GM23338 (cell line): ENCODE measurements at regions not wholly inside any gene's neighbourhood (a gene's known extent, or its start where the extent isn't known, plus 50 kb on each side); places are given as distances from the start of the nearest gene placed in this dataset.

Source experiments
- ATAC-seq: fragments of 200-7000 bp; cut with Tn5 transposase; 3 replicates; pipeline ENCODE4 v1.9.1; 2020
- DNase-seq: peaks from one replicate; pipeline ENCODE4 v3.0.0-alpha.2; 2015; ENCODE audit warnings: low spot score
- H2AFZ ChIP-seq: fragments of 200-600 bp; sonication (generic); 2 replicates; pipeline ENCODE4 v1.8.0; 2016; ENCODE audit warnings: antibody characterized with exemption, mild to moderate bottlenecking, moderate library complexity
- H3F3A ChIP-seq: fragments of 200-600 bp; sonication (generic); replicated peaks from 2 replicates; pipeline ENCODE4 v1.8.0; 2017; ENCODE audit warnings: antibody characterized with exemption, mixed run types, low read depth
- H3K27ac ChIP-seq: fragments of 200-600 bp; sonication (generic); 2 replicates; pipeline ENCODE4 v1.6.1; 2016; ENCODE audit warnings: low read depth
- H3K27me3 ChIP-seq: fragments of 200-600 bp; sonication (generic); 2 replicates; pipeline ENCODE4 v1.8.0; 2016; ENCODE audit warnings: mild to moderate bottlenecking, mixed run types, moderate library complexity; ENCODE audit not compliant: insufficient read depth
- H3K36me3 ChIP-seq: fragments of 200-600 bp; sonication (generic); 2 replicates; pipeline ENCODE4 v1.8.0; 2016; ENCODE audit warnings: mild to moderate bottlenecking; ENCODE audit not compliant: insufficient read depth
- H3K4me1 ChIP-seq: fragments of 200-600 bp; sonication (generic); 2 replicates; pipeline ENCODE4 v1.8.0; 2016; ENCODE audit warnings: mild to moderate bottlenecking, moderate library complexity; ENCODE audit not compliant: insufficient read depth
- H3K4me2 ChIP-seq: fragments of 200-600 bp; sonication (generic); 2 replicates; pipeline ENCODE4 v1.7.1; 2017; ENCODE audit warnings: mixed run types
- H3K4me3 ChIP-seq: fragments of 200-600 bp; sonication (generic); 2 replicates; pipeline ENCODE4 v1.6.1; 2016; ENCODE audit warnings: mixed run types
- H3K79me2 ChIP-seq: fragments of 200-600 bp; sonication (generic); replicated peaks from 2 replicates; pipeline ENCODE4 v1.8.0; 2017; ENCODE audit warnings: mild to moderate bottlenecking; ENCODE audit not compliant: insufficient read depth
- H3K9me2 ChIP-seq: fragments of 200-600 bp; sonication (generic); 2 replicates; pipeline ENCODE4 v1.8.0; 2017; ENCODE audit not compliant: insufficient read depth
- H4K20me1 ChIP-seq: fragments of 200-600 bp; sonication (generic); replicated peaks from 2 replicates; pipeline ENCODE4 v1.8.0; 2017; ENCODE audit warnings: mild to moderate bottlenecking; ENCODE audit not compliant: insufficient read depth
- H3K27ac Mint-ChIP-seq: 2 replicates; pipeline ENCODE4 v1.8.0; 2020; ENCODE audit warnings: inconsistent platforms, mild to moderate bottlenecking, moderate library complexity, mixed read lengths
- H3K27me3 Mint-ChIP-seq: 3 replicates; pipeline ENCODE4 v1.8.0; 2022; ENCODE audit warnings: low read depth, mild to moderate bottlenecking, moderate library complexity, mixed read lengths, inconsistent platforms; ENCODE audit not compliant: insufficient read depth, poor library complexity
- H3K36me3 Mint-ChIP-seq: 3 replicates; pipeline ENCODE4 v1.8.0; 2021; ENCODE audit warnings: low read depth, mild to moderate bottlenecking, inconsistent platforms, moderate library complexity, mixed read lengths
- H3K4me1 Mint-ChIP-seq: 3 replicates; pipeline ENCODE4 v1.8.0; 2020; ENCODE audit warnings: mild to moderate bottlenecking, inconsistent platforms, mixed read lengths
- H3K4me3 Mint-ChIP-seq: 3 replicates; pipeline ENCODE4 v1.8.0; 2021; ENCODE audit warnings: moderate library complexity, mild to moderate bottlenecking, inconsistent platforms, mixed read lengths
- H3K9me3 Mint-ChIP-seq: 3 replicates; pipeline ENCODE4 v1.8.0; 2020; ENCODE audit warnings: moderate library complexity, mild to moderate bottlenecking, inconsistent platforms, mixed read lengths
- CREB1 ChIP-seq: fragments of 250-450 bp; sonication (Bioruptor Pico); IDR thresholded peaks from 2 replicates; pipeline ENCODE4 v1.5.0; 2020; ENCODE audit warnings: low read depth, mild to moderate bottlenecking, moderate library complexity
- CTCF ChIP-seq, 2 experiments: fragments of 200-600 bp in 1 of 2; sonication (generic) in 1 of 2; conservative IDR thresholded peaks; 2 replicates each; pipeline versions ENCODE4 v1.5.1 to v1.6.1; 2016 to 2017; ENCODE audit warnings: antibody characterized with exemption in 2 of 2, low read depth in 2 of 2, mild to moderate bottlenecking in 2 of 2, moderate library complexity in 1 of 2
- ETS1 ChIP-seq: IDR thresholded peaks from 2 replicates; pipeline ENCODE4 v1.6.1; 2016; ENCODE audit warnings: antibody characterized with exemption
- EZH2 ChIP-seq: fragments of 200-600 bp; sonication (generic); IDR thresholded peaks from one replicate; pipeline ENCODE4 v1.8.0; 2017; ENCODE audit warnings: antibody characterized with exemption, mild to moderate bottlenecking, low read depth; ENCODE audit not compliant: unreplicated experiment
- EZH2phosphoT487 ChIP-seq: fragments of 200-600 bp; sonication (generic); IDR thresholded peaks from one replicate; pipeline ENCODE4 v1.8.1; 2018; ENCODE audit warnings: antibody characterized with exemption; ENCODE audit not compliant: unreplicated experiment
- JUNB ChIP-seq: IDR thresholded peaks from one replicate; pipeline ENCODE4 v1.6.1; 2016; ENCODE audit warnings: antibody characterized with exemption; ENCODE audit not compliant: unreplicated experiment
- NANOG ChIP-seq: IDR thresholded peaks from 2 replicates; pipeline ENCODE4 v1.6.1; 2016; ENCODE audit warnings: antibody characterized with exemption, borderline replicate concordance
- POLR2AphosphoS5 ChIP-seq: IDR thresholded peaks from 2 replicates; pipeline ENCODE4 v1.6.1; 2016; ENCODE audit warnings: antibody characterized with exemption, low read depth
- STAT1 ChIP-seq: IDR thresholded peaks from one replicate; pipeline ENCODE4 v1.6.1; 2016; ENCODE audit warnings: antibody characterized with exemption; ENCODE audit not compliant: unreplicated experiment
- ZNF114 ChIP-seq: fragments of 250-450 bp; sonication (Bioruptor Pico); IDR thresholded peaks from 2 replicates; pipeline ENCODE4 v1.5.0; 2020; ENCODE audit warnings: mild to moderate bottlenecking, moderate library complexity
- ZNF331 ChIP-seq: fragments of 250-450 bp; sonication (Bioruptor Pico); IDR thresholded peaks from 2 replicates; pipeline ENCODE4 v1.5.0; 2020; ENCODE audit warnings: low read depth, mild to moderate bottlenecking, moderate library complexity
- TF ChIP-seq, protein P1 (sequence below): fragments of 250-450 bp; sonication (Bioruptor Pico); IDR thresholded peaks from 2 replicates; pipeline ENCODE4 v1.5.0; 2020; ENCODE audit warnings: mild to moderate bottlenecking, moderate library complexity
- TF ChIP-seq, protein P2 (sequence below): IDR thresholded peaks from one replicate; pipeline ENCODE4 v1.6.1; 2018; ENCODE audit warnings: antibody characterized with exemption; ENCODE audit not compliant: unreplicated experiment

- no peak for TF ChIP-seq EZH2
These were observed 115.0 kb upstream of the PRKG2 start (continued) for GRCh38 chr4:81330018-81330417.

DNA sequence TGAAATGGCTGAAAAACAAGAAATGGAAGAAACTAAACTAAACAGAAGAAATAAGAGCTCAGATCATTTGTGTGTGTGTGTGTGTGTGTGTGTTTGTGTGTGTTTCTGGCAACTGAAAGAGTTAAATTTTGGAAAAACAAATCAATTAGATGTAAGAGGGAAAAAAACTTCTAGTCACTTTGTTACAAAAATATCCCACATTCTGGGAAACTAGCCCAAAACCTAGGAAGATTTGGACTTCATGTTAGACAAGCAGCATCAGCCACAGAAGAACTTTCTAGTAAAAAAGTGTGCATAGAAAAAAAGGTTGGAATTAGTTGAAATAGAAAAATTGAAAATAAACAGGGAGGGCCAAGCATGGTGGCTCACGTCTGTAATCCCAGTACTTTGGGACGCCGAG is 111.6 kb upstream of the PRKG2 start:
- DNase-seq (no peak), ATAC-seq (no peak)
- Mint-ChIP-seq H3K9me3 (no peaks in the 10 kb centered on the region), H3K36me3 (no peaks in the 10 kb centered on the region), H3K4me3 (no peak overlapping the region), H3K27ac (no peak overlapping the region), H3K4me1 (no peaks in the 10 kb centered on the region), H3K27me3 (no peaks in the 10 kb centered on the region)
- TF ChIP-seq, protein P1, sequence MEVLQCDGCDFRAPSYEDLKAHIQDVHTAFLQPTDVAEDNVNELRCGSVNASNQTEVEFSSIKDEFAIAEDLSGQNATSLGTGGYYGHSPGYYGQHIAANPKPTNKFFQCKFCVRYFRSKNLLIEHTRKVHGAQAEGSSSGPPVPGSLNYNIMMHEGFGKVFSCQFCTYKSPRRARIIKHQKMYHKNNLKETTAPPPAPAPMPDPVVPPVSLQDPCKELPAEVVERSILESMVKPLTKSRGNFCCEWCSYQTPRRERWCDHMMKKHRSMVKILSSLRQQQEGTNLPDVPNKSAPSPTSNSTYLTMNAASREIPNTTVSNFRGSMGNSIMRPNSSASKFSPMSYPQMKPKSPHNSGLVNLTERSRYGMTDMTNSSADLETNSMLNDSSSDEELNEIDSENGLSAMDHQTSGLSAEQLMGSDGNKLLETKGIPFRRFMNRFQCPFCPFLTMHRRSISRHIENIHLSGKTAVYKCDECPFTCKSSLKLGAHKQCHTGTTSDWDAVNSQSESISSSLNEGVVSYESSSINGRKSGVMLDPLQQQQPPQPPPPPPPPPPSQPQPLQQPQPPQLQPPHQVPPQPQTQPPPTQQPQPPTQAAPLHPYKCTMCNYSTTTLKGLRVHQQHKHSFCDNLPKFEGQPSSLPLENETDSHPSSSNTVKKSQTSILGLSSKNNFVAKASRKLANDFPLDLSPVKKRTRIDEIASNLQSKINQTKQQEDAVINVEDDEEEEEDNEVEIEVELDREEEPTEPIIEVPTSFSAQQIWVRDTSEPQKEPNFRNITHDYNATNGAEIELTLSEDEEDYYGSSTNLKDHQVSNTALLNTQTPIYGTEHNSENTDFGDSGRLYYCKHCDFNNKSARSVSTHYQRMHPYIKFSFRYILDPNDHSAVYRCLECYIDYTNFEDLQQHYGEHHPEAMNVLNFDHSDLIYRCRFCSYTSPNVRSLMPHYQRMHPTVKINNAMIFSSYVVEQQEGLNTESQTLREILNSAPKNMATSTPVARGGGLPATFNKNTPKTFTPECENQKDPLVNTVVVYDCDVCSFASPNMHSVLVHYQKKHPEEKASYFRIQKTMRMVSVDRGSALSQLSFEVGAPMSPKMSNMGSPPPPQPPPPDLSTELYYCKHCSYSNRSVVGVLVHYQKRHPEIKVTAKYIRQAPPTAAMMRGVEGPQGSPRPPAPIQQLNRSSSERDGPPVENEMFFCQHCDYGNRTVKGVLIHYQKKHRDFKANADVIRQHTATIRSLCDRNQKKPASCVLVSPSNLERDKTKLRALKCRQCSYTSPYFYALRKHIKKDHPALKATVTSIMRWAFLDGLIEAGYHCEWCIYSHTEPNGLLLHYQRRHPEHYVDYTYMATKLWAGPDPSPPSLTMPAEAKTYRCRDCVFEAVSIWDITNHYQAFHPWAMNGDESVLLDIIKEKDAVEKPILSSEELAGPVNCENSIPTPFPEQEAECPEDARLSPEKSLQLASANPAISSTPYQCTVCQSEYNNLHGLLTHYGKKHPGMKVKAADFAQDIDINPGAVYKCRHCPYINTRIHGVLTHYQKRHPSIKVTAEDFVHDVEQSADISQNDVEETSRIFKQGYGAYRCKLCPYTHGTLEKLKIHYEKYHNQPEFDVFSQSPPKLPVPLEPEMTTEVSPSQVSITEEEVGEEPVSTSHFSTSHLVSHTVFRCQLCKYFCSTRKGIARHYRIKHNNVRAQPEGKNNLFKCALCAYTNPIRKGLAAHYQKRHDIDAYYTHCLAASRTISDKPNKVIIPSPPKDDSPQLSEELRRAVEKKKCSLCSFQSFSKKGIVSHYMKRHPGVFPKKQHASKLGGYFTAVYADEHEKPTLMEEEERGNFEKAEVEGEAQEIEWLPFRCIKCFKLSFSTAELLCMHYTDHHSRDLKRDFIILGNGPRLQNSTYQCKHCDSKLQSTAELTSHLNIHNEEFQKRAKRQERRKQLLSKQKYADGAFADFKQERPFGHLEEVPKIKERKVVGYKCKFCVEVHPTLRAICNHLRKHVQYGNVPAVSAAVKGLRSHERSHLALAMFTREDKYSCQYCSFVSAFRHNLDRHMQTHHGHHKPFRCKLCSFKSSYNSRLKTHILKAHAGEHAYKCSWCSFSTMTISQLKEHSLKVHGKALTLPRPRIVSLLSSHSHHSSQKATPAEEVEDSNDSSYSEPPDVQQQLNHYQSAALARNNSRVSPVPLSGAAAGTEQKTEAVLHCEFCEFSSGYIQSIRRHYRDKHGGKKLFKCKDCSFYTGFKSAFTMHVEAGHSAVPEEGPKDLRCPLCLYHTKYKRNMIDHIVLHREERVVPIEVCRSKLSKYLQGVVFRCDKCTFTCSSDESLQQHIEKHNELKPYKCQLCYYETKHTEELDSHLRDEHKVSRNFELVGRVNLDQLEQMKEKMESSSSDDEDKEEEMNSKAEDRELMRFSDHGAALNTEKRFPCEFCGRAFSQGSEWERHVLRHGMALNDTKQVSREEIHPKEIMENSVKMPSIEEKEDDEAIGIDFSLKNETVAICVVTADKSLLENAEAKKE (CRISPR knock-in tag): no peak
- TF ChIP-seq, protein P2, sequence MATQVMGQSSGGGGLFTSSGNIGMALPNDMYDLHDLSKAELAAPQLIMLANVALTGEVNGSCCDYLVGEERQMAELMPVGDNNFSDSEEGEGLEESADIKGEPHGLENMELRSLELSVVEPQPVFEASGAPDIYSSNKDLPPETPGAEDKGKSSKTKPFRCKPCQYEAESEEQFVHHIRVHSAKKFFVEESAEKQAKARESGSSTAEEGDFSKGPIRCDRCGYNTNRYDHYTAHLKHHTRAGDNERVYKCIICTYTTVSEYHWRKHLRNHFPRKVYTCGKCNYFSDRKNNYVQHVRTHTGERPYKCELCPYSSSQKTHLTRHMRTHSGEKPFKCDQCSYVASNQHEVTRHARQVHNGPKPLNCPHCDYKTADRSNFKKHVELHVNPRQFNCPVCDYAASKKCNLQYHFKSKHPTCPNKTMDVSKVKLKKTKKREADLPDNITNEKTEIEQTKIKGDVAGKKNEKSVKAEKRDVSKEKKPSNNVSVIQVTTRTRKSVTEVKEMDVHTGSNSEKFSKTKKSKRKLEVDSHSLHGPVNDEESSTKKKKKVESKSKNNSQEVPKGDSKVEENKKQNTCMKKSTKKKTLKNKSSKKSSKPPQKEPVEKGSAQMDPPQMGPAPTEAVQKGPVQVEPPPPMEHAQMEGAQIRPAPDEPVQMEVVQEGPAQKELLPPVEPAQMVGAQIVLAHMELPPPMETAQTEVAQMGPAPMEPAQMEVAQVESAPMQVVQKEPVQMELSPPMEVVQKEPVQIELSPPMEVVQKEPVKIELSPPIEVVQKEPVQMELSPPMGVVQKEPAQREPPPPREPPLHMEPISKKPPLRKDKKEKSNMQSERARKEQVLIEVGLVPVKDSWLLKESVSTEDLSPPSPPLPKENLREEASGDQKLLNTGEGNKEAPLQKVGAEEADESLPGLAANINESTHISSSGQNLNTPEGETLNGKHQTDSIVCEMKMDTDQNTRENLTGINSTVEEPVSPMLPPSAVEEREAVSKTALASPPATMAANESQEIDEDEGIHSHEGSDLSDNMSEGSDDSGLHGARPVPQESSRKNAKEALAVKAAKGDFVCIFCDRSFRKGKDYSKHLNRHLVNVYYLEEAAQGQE: no peak
- TF ChIP-seq ZNF114 (CRISPR knock-in tag) (no peak), POLR2AphosphoS5 (no peak), STAT1 (no peak), EZH2phosphoT487 (no peak), ETS1 (no peak), JUNB (no peak), NANOG (no peak), EZH2 (no peak), CREB1 (CRISPR knock-in tag) (no peak), ZNF331 (CRISPR knock-in tag) (no peak), CTCF (conservative IDR thresholded peaks at IDR 0.05; ENCODE audit: low read depth in 2 of 2) (no peak)
- no peak overlapping the region for H3K4me2 ChIP-seq
- H3K79me2 ChIP-seq: no peaks in the 10 kb centered on the region
- H3K27ac ChIP-seq: no peak overlapping the region
- H3K4me1 ChIP-seq: no peaks in the 10 kb centered on the region
- no peaks in the 10 kb centered on the region for H3K36me3 ChIP-seq
- no peaks in the 10 kb centered on the region for H3F3A ChIP-seq
- H2AFZ ChIP-seq: no peak overlapping the region
- H3K27me3 ChIP-seq: no peaks in the 10 kb centered on the region
- H3K4me3 ChIP-seq: no peak overlapping the region
- no peaks in the 10 kb centered on the region for H4K20me1 ChIP-seq
- no peaks in the 10 kb centered on the region; the same call in 1 of the 2 replicates for H3K9me2 ChIP-seq
